GM12878 (cell line): ENCODE measurements at regions not wholly inside any gene's neighbourhood (a gene's known extent, or its start where the extent isn't known, plus 50 kb on each side); places are given as distances from the start of the nearest gene placed in this dataset.

Experiments used
- ATAC-seq: fragments of 200-7000 bp; cut with Tn5 transposase; 3 replicates; pipeline ENCODE4 v1.9.1; 2020; ENCODE audit warnings: mild to moderate bottlenecking, moderate library complexity
- BruUV-seq: library from RNA; stranded (reverse); fragments of 400-500 nt; replicated peaks from 2 replicates; lab custom pipeline; 2021; lab: Mats Ljungman, UMichigan
- CTCF ChIA-PET: fragments of 300-600 bp; sonication (Branson Sonifier 250); formaldehyde crosslinking; extraction: SDS; loops from one replicate; lab custom pipeline; 2021; ENCODE audit warnings: inconsistent platforms; lab: Yijun Ruan, JAX
- POLR2A ChIA-PET: fragments of 350-600 bp; formaldehyde crosslinking; extraction: SDS; loops from one replicate; lab custom pipeline; 2021; ENCODE audit warnings: inconsistent platforms; lab: Charles Lee
- RAD21 ChIA-PET: fragments of 300-600 bp; sonication (Branson Sonifier 250); formaldehyde crosslinking; loops from one replicate; lab custom pipeline; 2023; ENCODE audit warnings: antibody characterized with exemption; ENCODE audit not compliant: unreplicated experiment; lab: Charles Lee
- SMC1A ChIA-PET: fragments of 300-600 bp; sonication (Branson Sonifier 250); formaldehyde crosslinking; loops from one replicate; lab custom pipeline; 2023; ENCODE audit not compliant: unreplicated experiment, uncharacterized antibody; lab: Charles Lee
- DNase-seq: peaks from one replicate; pipeline ENCODE4 v3.0.0-alpha.2; 2011; ENCODE audit warnings: low read depth, low spot score
- FAIRE-seq: peaks from 3 replicates; lab custom pipeline; 2011; peaks lifted over from hg19 to GRCh38; lab: Jason Lieb, UNC
- H2AFZ ChIP-seq: 2 replicates; pipeline ENCODE4 v1.6.0; 2011; ENCODE audit warnings: low read depth, low read length, control low read depth; ENCODE audit not compliant: control insufficient read depth
- H3K27ac ChIP-seq: 2 replicates; pipeline ENCODE4 v1.5.1; 2011; ENCODE audit warnings: control low read depth; ENCODE audit not compliant: control insufficient read depth, insufficient read depth
- H3K27me3 ChIP-seq, 2 experiments: replicated peaks in 1 of 2; 2 replicates each; pipeline versions ENCODE4 v1.6.0 to v1.6.1; 2011; ENCODE audit warnings: low read length in 1 of 2; ENCODE audit not compliant: control insufficient read depth in 2 of 2, insufficient read depth in 2 of 2
- H3K36me3 ChIP-seq, 2 experiments: 2 replicates each; pipeline ENCODE4 v1.5.1; 2011; ENCODE audit warnings: low read length in 1 of 2; ENCODE audit not compliant: control insufficient read depth in 2 of 2, insufficient read depth in 2 of 2
- H3K4me1 ChIP-seq: 2 replicates; pipeline ENCODE4 v1.6.1; 2011; ENCODE audit warnings: mild to moderate bottlenecking, low read length, moderate library complexity, mixed read lengths; ENCODE audit not compliant: control insufficient read depth, insufficient read depth
- H3K4me2 ChIP-seq: 2 replicates; pipeline ENCODE4 v1.6.0; 2011; ENCODE audit warnings: control low read depth; ENCODE audit not compliant: control insufficient read depth, insufficient read depth
- H3K4me3 ChIP-seq: fragments of 200-600 bp; sonication (generic); 2 replicates; pipeline ENCODE4 v1.5.1; 2016
- H3K79me2 ChIP-seq: 2 replicates; pipeline ENCODE4 v1.6.0; 2011; ENCODE audit warnings: low read length; ENCODE audit not compliant: control insufficient read depth, insufficient read depth
- H3K9ac ChIP-seq: 2 replicates; pipeline ENCODE4 v1.8.0; 2011; ENCODE audit warnings: low read length, control low read depth, mixed read lengths; ENCODE audit not compliant: control insufficient read depth, insufficient read depth
- H3K9me3 ChIP-seq: replicated peaks from 3 replicates; pipeline ENCODE4 v1.5.1; 2011; ENCODE audit warnings: mild to moderate bottlenecking, low read length; ENCODE audit not compliant: control insufficient read depth, insufficient read depth
- H4K20me1 ChIP-seq: 2 replicates; pipeline ENCODE4 v1.6.0; 2011; ENCODE audit not compliant: control insufficient read depth, insufficient read depth
- ATF7 ChIP-seq: fragments of 450-650 bp; IDR thresholded peaks from 2 replicates; pipeline ENCODE4 v1.6.1; 2016; ENCODE audit warnings: low read depth, mild to moderate bottlenecking
- CREB1 ChIP-seq: IDR thresholded peaks from 2 replicates; pipeline ENCODE4 v1.6.1; 2012; ENCODE audit warnings: low read depth, mild to moderate bottlenecking, inconsistent platforms
- CREM ChIP-seq: IDR thresholded peaks from 2 replicates; pipeline ENCODE4 v1.6.1; 2014; ENCODE audit warnings: antibody characterized with exemption, low read depth
- DPF2 ChIP-seq: fragments of 450-650 bp; IDR thresholded peaks from 2 replicates; pipeline ENCODE4 v1.6.1; 2017; ENCODE audit warnings: mild to moderate bottlenecking
- IKZF2 ChIP-seq, 2 experiments: fragments of 450-650 bp; IDR thresholded peaks; 2 replicates each; pipeline ENCODE4 v1.6.1; 2017; ENCODE audit warnings: mild to moderate bottlenecking in 2 of 2, moderate library complexity in 2 of 2
- IRF3 ChIP-seq: fragments of 450-650 bp; IDR thresholded peaks from 2 replicates; pipeline ENCODE4 v1.6.1; 2014; ENCODE audit warnings: mild to moderate bottlenecking
- KAT2A ChIP-seq: conservative IDR thresholded peaks from 2 replicates; pipeline ENCODE4 v1.6.1; 2011; ENCODE audit warnings: low read depth, low read length; ENCODE audit not compliant: control insufficient read depth
- KDM1A ChIP-seq: fragments of 200-600 bp; sonication (generic); IDR thresholded peaks from 2 replicates; pipeline ENCODE4 v1.6.1; 2016; ENCODE audit warnings: borderline replicate concordance
- MEF2B ChIP-seq: fragments of 450-650 bp; IDR thresholded peaks from 2 replicates; pipeline ENCODE4 v1.6.1; 2018; ENCODE audit warnings: mild to moderate bottlenecking, moderate library complexity; ENCODE audit not compliant: partially characterized antibody, poor library complexity, severe bottlenecking
- NFIC ChIP-seq: IDR thresholded peaks from 2 replicates; pipeline ENCODE4 v1.6.1; 2012; ENCODE audit warnings: low read depth, mild to moderate bottlenecking, inconsistent platforms, low read length, moderate library complexity
- NFXL1 ChIP-seq: fragments of 450-650 bp; IDR thresholded peaks from 2 replicates; pipeline ENCODE4 v1.6.1; 2017; ENCODE audit warnings: antibody characterized with exemption, mild to moderate bottlenecking, borderline replicate concordance
- NFYB ChIP-seq: IDR thresholded peaks from 2 replicates; pipeline ENCODE4 v1.6.1; 2011; ENCODE audit warnings: low read depth, mild to moderate bottlenecking, low read length, improper control_type of control experiment, moderate library complexity; ENCODE audit not compliant: insufficient read depth
- RELB ChIP-seq: fragments of 450-650 bp; IDR thresholded peaks from 2 replicates; pipeline ENCODE4 v1.6.1; 2017; ENCODE audit warnings: low read depth, mild to moderate bottlenecking, moderate library complexity
- SPI1 ChIP-seq: IDR thresholded peaks from 2 replicates; pipeline ENCODE4 v1.6.1; 2011; ENCODE audit warnings: low read depth, mild to moderate bottlenecking, low read length, moderate library complexity, borderline replicate concordance; ENCODE audit not compliant: insufficient read depth
- TCF7 ChIP-seq: IDR thresholded peaks from 2 replicates; pipeline ENCODE4 v1.6.1; 2014; ENCODE audit warnings: antibody characterized with exemption, borderline replicate concordance
- whole genome bisulfite sequencing: methylation state at CpG from one replicate; pipeline ENCODE4 v1.1.6; 2016; ENCODE audit warnings: low lambda C conversion rate; ENCODE audit not compliant: insufficient replicate concordance, insufficient coverage; ENCODE audit errors: missing lambda C conversion rate; 5-methylcytosine and 5-hydroxymethylcytosine counted together
- in situ Hi-C: fragments of 300-500 bp; cut with MboI; formaldehyde crosslinking; loops from 9 replicates; pipeline ENCODE4 v1.14.3; 2018; ENCODE audit warnings: mixed read lengths
- intact Hi-C: fragments of 100-400 bp; cut with micrococcal nuclease; formaldehyde crosslinking; loops from one replicate; pipeline ENCODE4 v1.14.2; 2022; ENCODE audit not compliant: unreplicated experiment
- TF ChIP-seq, protein P1 (sequence below): fragments of 450-650 bp; IDR thresholded peaks from 2 replicates; pipeline ENCODE4 v1.6.1; 2018; ENCODE audit warnings: borderline replicate concordance, mild to moderate bottlenecking; ENCODE audit not compliant: partially characterized antibody

- TF ChIP-seq KAT2A (no peak), RELB (no peak), NFYB (no peak), IKZF2 (IDR thresholded peaks at IDR 0.05) (no peak), TCF7 (no peak)
- TF ChIP-seq, protein P1, sequence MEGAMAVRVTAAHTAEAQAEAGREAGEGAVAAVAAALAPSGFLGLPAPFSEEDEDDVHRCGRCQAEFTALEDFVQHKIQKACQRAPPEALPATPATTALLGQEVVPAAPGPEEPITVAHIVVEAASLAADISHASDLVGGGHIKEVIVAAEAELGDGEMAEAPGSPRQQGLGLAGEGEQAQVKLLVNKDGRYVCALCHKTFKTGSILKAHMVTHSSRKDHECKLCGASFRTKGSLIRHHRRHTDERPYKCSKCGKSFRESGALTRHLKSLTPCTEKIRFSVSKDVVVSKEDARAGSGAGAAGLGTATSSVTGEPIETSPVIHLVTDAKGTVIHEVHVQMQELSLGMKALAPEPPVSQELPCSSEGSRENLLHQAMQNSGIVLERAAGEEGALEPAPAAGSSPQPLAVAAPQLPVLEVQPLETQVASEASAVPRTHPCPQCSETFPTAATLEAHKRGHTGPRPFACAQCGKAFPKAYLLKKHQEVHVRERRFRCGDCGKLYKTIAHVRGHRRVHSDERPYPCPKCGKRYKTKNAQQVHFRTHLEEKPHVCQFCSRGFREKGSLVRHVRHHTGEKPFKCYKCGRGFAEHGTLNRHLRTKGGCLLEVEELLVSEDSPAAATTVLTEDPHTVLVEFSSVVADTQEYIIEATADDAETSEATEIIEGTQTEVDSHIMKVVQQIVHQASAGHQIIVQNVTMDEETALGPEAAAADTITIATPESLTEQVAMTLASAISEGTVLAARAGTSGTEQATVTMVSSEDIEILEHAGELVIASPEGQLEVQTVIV, result no peak
Observed at GRCh38 chr9:68648971-68649370, 56.1 kb upstream of the PIP5K1B start (continued).

- RAD21 ChIA-PET, result interaction anchor here (1.0 to 1.6 kb wide), 2 partner anchors 11 to 298 kb away, joined by 3 to 7 read pairs; no protein-coding TSS in a partner anchor
- Histone ChIP-seq H3K4me2 (no peak overlapping the region), H3K9ac (no peak overlapping the region), H3K36me3 (no peaks in the 10 kb centered on the region), H3K4me1 (peaks cover 21% of the 10 kb centered on the region; the same call in 1 of the 2 replicates), H2AFZ (no peak overlapping the region), H3K27me3 (no peaks in the 10 kb centered on the region), H3K27ac (no peak overlapping the region), H3K79me2 (no peaks in the 10 kb centered on the region), H4K20me1 (no peaks in the 10 kb centered on the region), H3K9me3 (no peaks in the 10 kb centered on the region), H3K4me3 (no peak overlapping the region)
- POLR2A ChIA-PET, result no interaction called here
- intact Hi-C loops, result loop anchor here (5.0 kb wide), 1 partner anchor 56 kb away; the partner anchor contains the start of gene PIP5K1B
- peak; percentile 39 for ATAC-seq
- 71% methylated on average over 3 of the region's 3 CpGs for WGBS
- DNase-seq, result no peak
- SMC1A ChIA-PET, result interaction anchor here (0.6 to 3.2 kb wide), 7 partner anchors 10 to 36 kb away, joined by 3 to 21 read pairs (median 3); no protein-coding TSS in a partner anchor
- in situ Hi-C loops, result no loop called here
- CTCF ChIA-PET, result interaction anchor here (1.0 to 3.2 kb wide), 4 partner anchors 11 to 348 kb away, joined by 3 to 11 read pairs (median 6); no protein-coding TSS in a partner anchor
- no peak for FAIRE-seq
- BruUV-seq, result no TSS peak
- peak; percentile 18; the same call in 1 of the 2 replicates for TF ChIP-seq ATF7
- no peak for TF ChIP-seq NFXL1
- TF ChIP-seq NFIC, result peak; percentile 92; the same call in 1 of the 2 replicates
- peak; percentile 71 for TF ChIP-seq CREM
- no peak for TF ChIP-seq IRF3
- peak; percentile 51; the same call in 1 of the 2 replicates for TF ChIP-seq CREB1
- TF ChIP-seq KDM1A, result no peak
- TF ChIP-seq DPF2, result 0 out of 2 replicates have a peak, but pooled peaks have one; percentile 28
- TF ChIP-seq KAT2A, result no peak
- TF ChIP-seq SPI1, result no peak
- TF ChIP-seq MEF2B, result peak; percentile 49
Observed at GRCh38 chr9:68651280-68651893, 53.7 kb upstream of the PIP5K1B start.
